GM23338 (cell line): ENCODE measurements at regions not wholly inside any gene's neighbourhood (a gene's known extent, or its start where the extent isn't known, plus 50 kb on each side); places are given as distances from the start of the nearest gene placed in this dataset.

Source experiments
- ATAC-seq: fragments of 200-7000 bp; cut with Tn5 transposase; 3 replicates; pipeline ENCODE4 v1.9.1; 2020
- DNase-seq: peaks from one replicate; pipeline ENCODE4 v3.0.0-alpha.2; 2015; ENCODE audit warnings: low spot score
- H2AFZ ChIP-seq: fragments of 200-600 bp; sonication (generic); 2 replicates; pipeline ENCODE4 v1.8.0; 2016; ENCODE audit warnings: antibody characterized with exemption, mild to moderate bottlenecking, moderate library complexity
- H3F3A ChIP-seq: fragments of 200-600 bp; sonication (generic); replicated peaks from 2 replicates; pipeline ENCODE4 v1.8.0; 2017; ENCODE audit warnings: antibody characterized with exemption, mixed run types, low read depth
- H3K27ac ChIP-seq: fragments of 200-600 bp; sonication (generic); 2 replicates; pipeline ENCODE4 v1.6.1; 2016; ENCODE audit warnings: low read depth
- H3K27me3 ChIP-seq: fragments of 200-600 bp; sonication (generic); 2 replicates; pipeline ENCODE4 v1.8.0; 2016; ENCODE audit warnings: mild to moderate bottlenecking, mixed run types, moderate library complexity; ENCODE audit not compliant: insufficient read depth
- H3K36me3 ChIP-seq: fragments of 200-600 bp; sonication (generic); 2 replicates; pipeline ENCODE4 v1.8.0; 2016; ENCODE audit warnings: mild to moderate bottlenecking; ENCODE audit not compliant: insufficient read depth
- H3K4me1 ChIP-seq: fragments of 200-600 bp; sonication (generic); 2 replicates; pipeline ENCODE4 v1.8.0; 2016; ENCODE audit warnings: mild to moderate bottlenecking, moderate library complexity; ENCODE audit not compliant: insufficient read depth
- H3K4me2 ChIP-seq: fragments of 200-600 bp; sonication (generic); 2 replicates; pipeline ENCODE4 v1.7.1; 2017; ENCODE audit warnings: mixed run types
- H3K4me3 ChIP-seq: fragments of 200-600 bp; sonication (generic); 2 replicates; pipeline ENCODE4 v1.6.1; 2016; ENCODE audit warnings: mixed run types
- H3K79me2 ChIP-seq: fragments of 200-600 bp; sonication (generic); replicated peaks from 2 replicates; pipeline ENCODE4 v1.8.0; 2017; ENCODE audit warnings: mild to moderate bottlenecking; ENCODE audit not compliant: insufficient read depth
- H3K9me2 ChIP-seq: fragments of 200-600 bp; sonication (generic); 2 replicates; pipeline ENCODE4 v1.8.0; 2017; ENCODE audit not compliant: insufficient read depth
- H4K20me1 ChIP-seq: fragments of 200-600 bp; sonication (generic); replicated peaks from 2 replicates; pipeline ENCODE4 v1.8.0; 2017; ENCODE audit warnings: mild to moderate bottlenecking; ENCODE audit not compliant: insufficient read depth
- H3K27ac Mint-ChIP-seq: 2 replicates; pipeline ENCODE4 v1.8.0; 2020; ENCODE audit warnings: inconsistent platforms, mild to moderate bottlenecking, moderate library complexity, mixed read lengths
- H3K27me3 Mint-ChIP-seq: 3 replicates; pipeline ENCODE4 v1.8.0; 2022; ENCODE audit warnings: low read depth, mild to moderate bottlenecking, moderate library complexity, mixed read lengths, inconsistent platforms; ENCODE audit not compliant: insufficient read depth, poor library complexity
- H3K36me3 Mint-ChIP-seq: 3 replicates; pipeline ENCODE4 v1.8.0; 2021; ENCODE audit warnings: low read depth, mild to moderate bottlenecking, inconsistent platforms, moderate library complexity, mixed read lengths
- H3K4me1 Mint-ChIP-seq: 3 replicates; pipeline ENCODE4 v1.8.0; 2020; ENCODE audit warnings: mild to moderate bottlenecking, inconsistent platforms, mixed read lengths
- H3K4me3 Mint-ChIP-seq: 3 replicates; pipeline ENCODE4 v1.8.0; 2021; ENCODE audit warnings: moderate library complexity, mild to moderate bottlenecking, inconsistent platforms, mixed read lengths
- H3K9me3 Mint-ChIP-seq: 3 replicates; pipeline ENCODE4 v1.8.0; 2020; ENCODE audit warnings: moderate library complexity, mild to moderate bottlenecking, inconsistent platforms, mixed read lengths
- CREB1 ChIP-seq: fragments of 250-450 bp; sonication (Bioruptor Pico); IDR thresholded peaks from 2 replicates; pipeline ENCODE4 v1.5.0; 2020; ENCODE audit warnings: low read depth, mild to moderate bottlenecking, moderate library complexity
- ETS1 ChIP-seq: IDR thresholded peaks from 2 replicates; pipeline ENCODE4 v1.6.1; 2016; ENCODE audit warnings: antibody characterized with exemption
- EZH2phosphoT487 ChIP-seq: fragments of 200-600 bp; sonication (generic); IDR thresholded peaks from one replicate; pipeline ENCODE4 v1.8.1; 2018; ENCODE audit warnings: antibody characterized with exemption; ENCODE audit not compliant: unreplicated experiment
- POLR2AphosphoS5 ChIP-seq: IDR thresholded peaks from 2 replicates; pipeline ENCODE4 v1.6.1; 2016; ENCODE audit warnings: antibody characterized with exemption, low read depth
- STAT1 ChIP-seq: IDR thresholded peaks from one replicate; pipeline ENCODE4 v1.6.1; 2016; ENCODE audit warnings: antibody characterized with exemption; ENCODE audit not compliant: unreplicated experiment
- ZNF331 ChIP-seq: fragments of 250-450 bp; sonication (Bioruptor Pico); IDR thresholded peaks from 2 replicates; pipeline ENCODE4 v1.5.0; 2020; ENCODE audit warnings: low read depth, mild to moderate bottlenecking, moderate library complexity
- ZNF462 ChIP-seq: fragments of 250-450 bp; sonication (Bioruptor Pico); IDR thresholded peaks from 2 replicates; pipeline ENCODE4 v1.5.0; 2020; ENCODE audit warnings: mild to moderate bottlenecking, moderate library complexity

GRCh38 chr14:26870722-26871617 is 273.1 kb upstream of the NOVA1 start (continued):
- TF ChIP-seq ZNF462 (CRISPR knock-in tag) (no peak), STAT1 (no peak)

- no peaks in the 10 kb centered on the region for H3K79me2 ChIP-seq
- DNase-seq = no peak
- H3K36me3 ChIP-seq = no peaks in the 10 kb centered on the region
- no peaks in the 10 kb centered on the region for H3K9me2 ChIP-seq
- H4K20me1 ChIP-seq = no peaks in the 10 kb centered on the region
- Mint-ChIP-seq H3K27ac (no peak overlapping the region; the same call in 1 of the 2 replicates), H3K9me3 (no peaks in the 10 kb centered on the region), H3K4me3 (no peak overlapping the region), H3K27me3 (peaks cover 2% of the 10 kb centered on the region), H3K36me3 (no peaks in the 10 kb centered on the region), H3K4me1 (peaks cover 34% of the 10 kb centered on the region)
- H3K27me3 ChIP-seq = no peaks in the 10 kb centered on the region
- TF ChIP-seq CREB1 (CRISPR knock-in tag) (no peak), ZNF331 (no peak), EZH2phosphoT487 (no peak), ETS1 (no peak), STAT1 (no peak), POLR2AphosphoS5 (no peak)
- no peak overlapping the region for H3K4me3 ChIP-seq
- H3K4me2 ChIP-seq = 0 out of 2 replicates have a peak overlapping the region, but pooled peaks have one; percentile 57
- peaks cover 25% of the 10 kb centered on the region for H3K4me1 ChIP-seq
- H3K27ac ChIP-seq = no peak overlapping the region
- peak overlapping the region; percentile 64; the same call in 1 of the 2 replicates for H2AFZ ChIP-seq
- ATAC-seq = peak; percentile 54
- no peaks in the 10 kb centered on the region for H3F3A ChIP-seq
Observed at GRCh38 chr14:26872515-26873361, 274.9 kb upstream of the NOVA1 start.
